Endodermal cell (in vitro differentiated cells): ENCODE measurements at regions not wholly inside any gene's neighbourhood (a gene's known extent, or its start where the extent isn't known, plus 50 kb on each side); places are given as distances from the start of the nearest gene placed in this dataset.

Experiments
- DNase-seq: peaks from one replicate; pipeline ENCODE4 v3.0.0-alpha.2; 2017
- H3K27ac ChIP-seq: 2 replicates; pipeline ENCODE4 v1.5.1; 2013; ENCODE audit warnings: mild to moderate bottlenecking, low read depth, low read length, moderate library complexity
- H3K27me3 ChIP-seq: 2 replicates; pipeline ENCODE4 v1.6.1; 2013; ENCODE audit warnings: mild to moderate bottlenecking, low read length, moderate library complexity; ENCODE audit not compliant: insufficient read depth, control insufficient read depth, poor library complexity, severe bottlenecking
- H3K36me3 ChIP-seq: 2 replicates; pipeline ENCODE4 v1.7.0; 2013; ENCODE audit warnings: mild to moderate bottlenecking, low read length, moderate library complexity; ENCODE audit not compliant: control insufficient read depth, insufficient read depth
- H3K4me1 ChIP-seq: one replicate; pipeline ENCODE4 v1.7.0; 2013; ENCODE audit warnings: low read length; ENCODE audit not compliant: control insufficient read depth, insufficient read depth
- H3K4me3 ChIP-seq: 2 replicates; pipeline ENCODE4 v1.5.1; 2013; ENCODE audit warnings: mild to moderate bottlenecking, low read length, moderate library complexity
- H3K9ac ChIP-seq: 2 replicates; pipeline ENCODE4 v1.6.1; 2013; ENCODE audit warnings: mild to moderate bottlenecking, low read length, moderate library complexity; ENCODE audit not compliant: poor library complexity, severe bottlenecking; ENCODE audit errors: extremely low read depth
- H3K9me3 ChIP-seq: 2 replicates; pipeline ENCODE4 v1.6.1; 2013; ENCODE audit warnings: mild to moderate bottlenecking, low read length, moderate library complexity; ENCODE audit not compliant: control insufficient read depth
- H3K27ac Mint-ChIP-seq: 2 replicates; pipeline ENCODE4 v1.8.0; 2020; ENCODE audit warnings: mixed read lengths
- H3K27me3 Mint-ChIP-seq: 2 replicates; pipeline ENCODE4 v1.8.0; 2021; ENCODE audit warnings: mild to moderate bottlenecking, mixed read lengths; ENCODE audit not compliant: insufficient read depth
- H3K36me3 Mint-ChIP-seq: 2 replicates; pipeline ENCODE4 v1.8.0; 2020; ENCODE audit warnings: low read depth, mixed read lengths
- H3K4me1 Mint-ChIP-seq: 2 replicates; pipeline ENCODE4 v1.8.0; 2020; ENCODE audit warnings: mixed read lengths
- H3K4me3 Mint-ChIP-seq: 2 replicates; pipeline ENCODE4 v1.8.0; 2020; ENCODE audit warnings: mild to moderate bottlenecking, moderate library complexity, mixed read lengths
- H3K9me3 Mint-ChIP-seq: 2 replicates; pipeline ENCODE4 v1.8.0; 2020; ENCODE audit warnings: mild to moderate bottlenecking, mixed read lengths
- WGBS, 2 experiments: methylation state at CpG; one replicate each; pipeline versions ENCODE4 v1.1.5 to v1.1.7; 2013; ENCODE audit warnings: missing lambda C conversion rate in 2 of 2, mixed read lengths in 1 of 2; ENCODE audit not compliant: insufficient coverage in 1 of 2, insufficient read length in 1 of 2; 5-methylcytosine and 5-hydroxymethylcytosine counted together
- TF ChIP-seq, protein P1 (sequence below): fragments of 200-600 bp; sonication (generic); conservative IDR thresholded peaks from 2 replicates; pipeline ENCODE4 v1.5.0; 2021; ENCODE audit warnings: antibody characterized with exemption, mild to moderate bottlenecking

GRCh38 chr1:74937176-74937575 is 197.0 kb upstream of the LHX8 start:
- Mint-ChIP-seq H3K4me1 (no peaks in the 10 kb centered on the region), H3K27me3 (no peaks in the 10 kb centered on the region), H3K36me3 (no peaks in the 10 kb centered on the region), H3K27ac (no peak overlapping the region), H3K4me3 (no peak overlapping the region), H3K9me3 (peaks cover 3% of the 10 kb centered on the region)
- TF ChIP-seq, protein P1, sequence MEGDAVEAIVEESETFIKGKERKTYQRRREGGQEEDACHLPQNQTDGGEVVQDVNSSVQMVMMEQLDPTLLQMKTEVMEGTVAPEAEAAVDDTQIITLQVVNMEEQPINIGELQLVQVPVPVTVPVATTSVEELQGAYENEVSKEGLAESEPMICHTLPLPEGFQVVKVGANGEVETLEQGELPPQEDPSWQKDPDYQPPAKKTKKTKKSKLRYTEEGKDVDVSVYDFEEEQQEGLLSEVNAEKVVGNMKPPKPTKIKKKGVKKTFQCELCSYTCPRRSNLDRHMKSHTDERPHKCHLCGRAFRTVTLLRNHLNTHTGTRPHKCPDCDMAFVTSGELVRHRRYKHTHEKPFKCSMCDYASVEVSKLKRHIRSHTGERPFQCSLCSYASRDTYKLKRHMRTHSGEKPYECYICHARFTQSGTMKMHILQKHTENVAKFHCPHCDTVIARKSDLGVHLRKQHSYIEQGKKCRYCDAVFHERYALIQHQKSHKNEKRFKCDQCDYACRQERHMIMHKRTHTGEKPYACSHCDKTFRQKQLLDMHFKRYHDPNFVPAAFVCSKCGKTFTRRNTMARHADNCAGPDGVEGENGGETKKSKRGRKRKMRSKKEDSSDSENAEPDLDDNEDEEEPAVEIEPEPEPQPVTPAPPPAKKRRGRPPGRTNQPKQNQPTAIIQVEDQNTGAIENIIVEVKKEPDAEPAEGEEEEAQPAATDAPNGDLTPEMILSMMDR, result no peak
- H3K27ac ChIP-seq, result no peak overlapping the region
- no peaks in the 10 kb centered on the region for H3K27me3 ChIP-seq
- H3K9ac ChIP-seq, result no peak overlapping the region
- H3K36me3 ChIP-seq, result no peaks in the 10 kb centered on the region
- no peaks in the 10 kb centered on the region for H3K4me1 ChIP-seq
- H3K4me3 ChIP-seq, result no peak overlapping the region
- WGBS, 2 experiments, result 52 to 60% methylated on average over 1 of the region's 1 CpG
- DNase-seq, result no peak
- no peaks in the 10 kb centered on the region for H3K9me3 ChIP-seq

DNA sequence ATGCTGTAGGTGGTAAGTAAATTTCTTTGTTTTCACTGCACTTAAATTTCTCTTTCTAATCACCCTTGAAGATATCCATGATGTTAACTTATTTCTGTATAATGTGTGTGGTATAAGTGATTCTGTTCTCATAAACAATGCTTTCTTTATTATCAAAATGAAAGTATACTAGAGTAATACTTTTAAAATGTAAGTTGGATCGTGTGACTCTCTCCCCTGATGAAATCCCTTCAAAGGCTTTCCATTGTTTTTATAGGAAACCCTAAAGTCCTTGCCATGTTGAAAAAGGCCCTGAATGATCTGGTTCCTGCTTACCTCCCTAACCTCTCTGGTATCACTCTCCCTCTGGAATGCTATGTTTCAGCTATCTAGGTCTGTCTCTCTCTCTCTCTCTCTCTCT is 191.1 kb upstream of the LHX8 start:
- H3K27me3 Mint-ChIP-seq, result peaks cover 11% of the 10 kb centered on the region
- no peaks in the 10 kb centered on the region for H3K36me3 ChIP-seq
- no peak for DNase-seq
- no peaks in the 10 kb centered on the region for H3K4me1 Mint-ChIP-seq
- no peak overlapping the region for H3K27ac ChIP-seq
- H3K27ac Mint-ChIP-seq, result no peak overlapping the region
- no peaks in the 10 kb centered on the region for H3K36me3 Mint-ChIP-seq
- WGBS, 2 experiments, result 100% methylated on average over 1 of the region's 1 CpG; no CpG with 5 or more reads in 1 of the 2 experiments
- H3K4me1 ChIP-seq, result no peaks in the 10 kb centered on the region
- no peaks in the 10 kb centered on the region for H3K27me3 ChIP-seq
- no peak overlapping the region for H3K4me3 ChIP-seq
- TF ChIP-seq, protein P1, result no peak
- H3K9me3 Mint-ChIP-seq, result peaks cover 3% of the 10 kb centered on the region
- H3K9ac ChIP-seq, result no peak overlapping the region
- no peaks in the 10 kb centered on the region for H3K9me3 ChIP-seq
- H3K4me3 Mint-ChIP-seq, result no peak overlapping the region

DNA sequence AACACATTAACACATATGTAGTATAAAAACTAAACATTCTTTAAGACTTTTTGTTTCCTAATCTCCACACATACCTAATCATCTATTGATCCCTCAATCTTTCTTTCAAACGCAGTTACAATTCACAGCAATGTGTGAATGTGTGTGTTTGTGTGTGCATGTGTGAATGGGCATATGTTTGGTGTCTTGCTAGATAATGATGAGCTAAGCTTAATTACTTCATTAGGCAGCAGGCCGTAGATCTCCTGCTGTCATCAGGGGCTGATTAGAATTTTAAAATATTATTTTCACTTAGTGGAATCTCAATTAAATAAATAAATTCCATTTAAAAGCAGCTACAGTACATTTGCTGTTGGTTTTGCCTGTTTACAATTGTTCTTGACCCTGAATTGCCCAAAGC is 187.8 kb upstream of the LHX8 start:
- Mint-ChIP-seq H3K9me3 (peaks cover 3% of the 10 kb centered on the region), H3K36me3 (no peaks in the 10 kb centered on the region), H3K27ac (no peak overlapping the region), H3K4me1 (no peaks in the 10 kb centered on the region), H3K27me3 (peaks cover 14% of the 10 kb centered on the region), H3K4me3 (no peak overlapping the region)
- no peaks in the 10 kb centered on the region for H3K27me3 ChIP-seq
- H3K4me3 ChIP-seq, result no peak overlapping the region
- H3K4me1 ChIP-seq, result no peaks in the 10 kb centered on the region
- H3K27ac ChIP-seq, result no peak overlapping the region
- TF ChIP-seq, protein P1, result no peak
- no peaks in the 10 kb centered on the region for H3K9me3 ChIP-seq
- no peak for DNase-seq
- no peak overlapping the region for H3K9ac ChIP-seq
- no peaks in the 10 kb centered on the region for H3K36me3 ChIP-seq
- WGBS, 2 experiments, result 73% methylated on average over 1 of the region's 2 CpGs; no CpG with 5 or more reads in 1 of the 2 experiments
